MCF 10A (cell line): ENCODE measurements at regions not wholly inside any gene's neighbourhood (a gene's known extent, or its start where the extent isn't known, plus 50 kb on each side); places are given as distances from the start of the nearest gene placed in this dataset.

Source experiments
- BruUV-seq: library from RNA; stranded (reverse); fragments of 400-500 nt; replicated peaks from 2 replicates; lab custom pipeline; 2021; lab: Mats Ljungman, UMichigan
- CTCF ChIA-PET: fragments of 300-600 bp; sonication (Branson Sonifier 250); formaldehyde crosslinking; extraction: SDS; loops from one replicate; lab custom pipeline; 2021; ENCODE audit warnings: antibody characterized with exemption, inconsistent platforms; lab: Yijun Ruan, JAX
- POLR2A ChIA-PET: fragments of 300-600, 350-650 bp; sonication (Branson Sonifier 250); formaldehyde crosslinking; extraction: SDS; loops from one replicate; lab custom pipeline; 2020; ENCODE audit warnings: antibody characterized with exemption, inconsistent platforms; lab: Yijun Ruan, JAX
- DNase-seq: peaks from one replicate; pipeline ENCODE4 v3.0.0-alpha.2; 2018; ENCODE audit not compliant: unreplicated experiment
- H3K27ac Mint-ChIP-seq: one replicate; pipeline ENCODE4 v1.8.0; 2022; ENCODE audit warnings: mild to moderate bottlenecking, low read depth, mixed read lengths; ENCODE audit not compliant: unreplicated experiment
- H3K27me3 Mint-ChIP-seq: one replicate; pipeline ENCODE4 v1.8.0; 2022; ENCODE audit warnings: mixed read lengths; ENCODE audit not compliant: insufficient read depth, unreplicated experiment
- H3K36me3 Mint-ChIP-seq: one replicate; pipeline ENCODE4 v1.8.0; 2022; ENCODE audit warnings: mild to moderate bottlenecking, moderate library complexity, mixed read lengths; ENCODE audit not compliant: insufficient read depth, unreplicated experiment
- H3K4me1 Mint-ChIP-seq: one replicate; pipeline ENCODE4 v1.8.0; 2022; ENCODE audit warnings: mixed read lengths; ENCODE audit not compliant: insufficient read depth, unreplicated experiment
- H3K4me3 Mint-ChIP-seq: one replicate; pipeline ENCODE4 v1.8.0; 2022; ENCODE audit warnings: mild to moderate bottlenecking, moderate library complexity, mixed read lengths; ENCODE audit not compliant: unreplicated experiment
- H3K9me3 Mint-ChIP-seq: one replicate; pipeline ENCODE4 v1.8.0; 2022; ENCODE audit warnings: mixed read lengths; ENCODE audit not compliant: unreplicated experiment
- intact Hi-C: fragments of 100-400 bp; cut with micrococcal nuclease; formaldehyde crosslinking; loops from 2 replicates; pipeline ENCODE4 v1.14.1; 2022
- TF ChIP-seq, protein P1 (sequence below): fragments of 200-600 bp; IDR thresholded peaks from one replicate; pipeline ENCODE4 v1.8.0; 2022; ENCODE audit warnings: antibody characterized with exemption, mild to moderate bottlenecking; ENCODE audit not compliant: unreplicated experiment

DNA sequence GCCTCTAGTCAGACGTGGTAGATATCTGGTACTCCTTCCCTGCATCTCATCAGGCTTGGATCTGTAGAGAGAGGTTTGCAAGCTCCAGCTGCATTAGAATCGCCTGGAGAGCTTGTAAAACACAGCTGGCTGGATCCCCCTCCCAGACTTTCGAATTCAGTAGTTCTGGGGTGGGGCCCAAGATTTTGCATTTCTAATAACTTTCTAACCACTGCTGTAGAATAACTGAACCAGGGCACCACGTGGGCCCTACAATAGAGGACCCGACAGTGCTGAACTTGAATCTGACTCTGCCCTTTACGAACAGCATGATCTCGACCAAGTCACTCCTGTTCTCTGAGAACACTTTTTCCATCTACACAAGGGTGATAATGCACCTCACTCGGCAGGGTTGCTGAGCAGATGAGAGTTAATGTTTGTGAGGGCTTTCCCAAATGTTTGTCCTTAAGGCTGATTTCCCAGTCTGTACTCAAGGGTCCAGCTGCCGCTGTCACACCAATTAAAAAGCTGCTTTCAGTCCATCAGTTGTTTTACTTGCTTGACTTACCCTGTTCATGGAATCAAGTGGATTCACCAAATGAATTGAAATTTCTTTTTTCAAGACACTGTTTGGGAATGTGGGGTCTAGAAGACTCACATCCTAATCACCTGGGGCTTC lies 86.6 kb upstream of the SLC24A4 start:
- Mint-ChIP-seq H3K4me1 (no peaks in the 10 kb centered on the region), H3K27ac (no peak overlapping the region), H3K9me3 (peaks cover 8% of the 10 kb centered on the region), H3K4me3 (no peak overlapping the region), H3K36me3 (no peaks in the 10 kb centered on the region), H3K27me3 (peaks cover 12% of the 10 kb centered on the region)
- no TSS peak for BruUV-seq
- CTCF ChIA-PET: interaction anchor here (0.6 kb wide), 1 partner anchor 477 kb away, joined by 3 read pairs; no protein-coding TSS in a partner anchor
- no peak for DNase-seq
- POLR2A ChIA-PET: no interaction called here
- TF ChIP-seq, protein P1, sequence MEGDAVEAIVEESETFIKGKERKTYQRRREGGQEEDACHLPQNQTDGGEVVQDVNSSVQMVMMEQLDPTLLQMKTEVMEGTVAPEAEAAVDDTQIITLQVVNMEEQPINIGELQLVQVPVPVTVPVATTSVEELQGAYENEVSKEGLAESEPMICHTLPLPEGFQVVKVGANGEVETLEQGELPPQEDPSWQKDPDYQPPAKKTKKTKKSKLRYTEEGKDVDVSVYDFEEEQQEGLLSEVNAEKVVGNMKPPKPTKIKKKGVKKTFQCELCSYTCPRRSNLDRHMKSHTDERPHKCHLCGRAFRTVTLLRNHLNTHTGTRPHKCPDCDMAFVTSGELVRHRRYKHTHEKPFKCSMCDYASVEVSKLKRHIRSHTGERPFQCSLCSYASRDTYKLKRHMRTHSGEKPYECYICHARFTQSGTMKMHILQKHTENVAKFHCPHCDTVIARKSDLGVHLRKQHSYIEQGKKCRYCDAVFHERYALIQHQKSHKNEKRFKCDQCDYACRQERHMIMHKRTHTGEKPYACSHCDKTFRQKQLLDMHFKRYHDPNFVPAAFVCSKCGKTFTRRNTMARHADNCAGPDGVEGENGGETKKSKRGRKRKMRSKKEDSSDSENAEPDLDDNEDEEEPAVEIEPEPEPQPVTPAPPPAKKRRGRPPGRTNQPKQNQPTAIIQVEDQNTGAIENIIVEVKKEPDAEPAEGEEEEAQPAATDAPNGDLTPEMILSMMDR: no peak
- intact Hi-C loops: no loop called here

DNA sequence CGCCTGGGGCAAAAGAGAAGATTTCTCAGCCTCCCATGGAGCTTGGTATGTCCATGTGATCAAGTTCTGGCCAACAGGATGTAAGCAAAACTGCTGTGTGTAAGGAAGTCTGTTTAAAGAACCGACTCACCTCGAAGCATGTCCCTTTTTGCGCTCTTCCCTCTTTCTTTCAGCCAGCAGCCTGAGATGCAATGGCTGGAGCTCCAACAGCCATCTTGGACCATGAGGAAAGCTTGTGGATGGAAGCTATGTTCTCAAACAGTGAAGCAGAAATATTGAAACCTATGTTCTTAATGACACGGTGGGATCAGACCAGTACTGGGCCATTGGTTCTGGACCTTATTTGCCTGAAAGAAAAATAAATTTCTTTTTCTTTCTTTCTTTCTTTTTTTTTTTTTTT lies 82.3 kb upstream of the SLC24A4 start:
- ChIA-PET CTCF (no interaction called here), POLR2A (interaction anchor here (0.6 to 0.9 kb wide), 2 partner anchors 9 to 231 kb away, joined by 3 read pairs; no protein-coding TSS in a partner anchor)

DNA sequence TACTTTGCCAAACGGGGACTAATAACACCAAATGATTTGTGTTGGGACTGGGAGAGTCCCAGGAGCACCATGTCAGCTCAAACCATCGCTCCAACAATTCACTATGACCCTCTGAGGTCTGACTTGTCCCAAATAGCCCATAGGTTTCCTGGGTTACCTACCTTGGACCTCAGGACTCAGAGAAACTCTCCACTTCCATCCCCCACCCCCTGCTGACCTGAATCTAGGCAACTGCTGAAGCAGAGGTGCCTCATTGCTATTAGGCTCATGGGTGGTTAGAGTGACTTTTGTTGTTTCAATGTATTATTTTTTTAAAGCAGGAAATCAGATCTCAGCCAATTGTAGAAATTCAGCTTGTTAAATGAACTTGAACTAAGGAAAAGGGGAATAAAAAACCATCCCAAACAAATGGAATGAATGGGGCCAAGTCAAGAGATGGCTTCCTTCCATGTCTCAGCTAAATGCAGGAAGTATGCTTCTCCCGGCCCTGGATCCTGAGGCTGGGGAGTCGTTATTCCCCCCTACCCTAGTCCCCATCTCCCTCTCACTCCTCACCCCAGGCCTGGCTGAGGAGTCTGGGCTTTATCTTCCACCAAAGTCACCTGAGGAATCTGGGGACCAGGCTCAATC lies 80.9 kb upstream of the SLC24A4 start:
- ChIA-PET CTCF (no interaction called here), POLR2A (interaction anchor here (0.7 kb wide), 1 partner anchor 81 kb away, joined by 3 read pairs; no protein-coding TSS in a partner anchor)
- no peak for DNase-seq
- H3K9me3 Mint-ChIP-seq: peaks cover 29% of the 10 kb centered on the region
- H3K27me3 Mint-ChIP-seq: no peaks in the 10 kb centered on the region
- TF ChIP-seq, protein P1: no peak
- H3K36me3 Mint-ChIP-seq: no peaks in the 10 kb centered on the region
- H3K27ac Mint-ChIP-seq: no peak overlapping the region
- H3K4me3 Mint-ChIP-seq: no peak overlapping the region
- no TSS peak for BruUV-seq
- intact Hi-C loops: no loop called here
- H3K4me1 Mint-ChIP-seq: no peaks in the 10 kb centered on the region

More for the DNA sequence above, 82.3 kb upstream of the SLC24A4 start:
- TF ChIP-seq, protein P1: no peak
- Mint-ChIP-seq H3K27me3 (no peaks in the 10 kb centered on the region), H3K4me1 (no peaks in the 10 kb centered on the region), H3K4me3 (no peak overlapping the region), H3K9me3 (peaks cover 19% of the 10 kb centered on the region), H3K27ac (no peak overlapping the region), H3K36me3 (no peaks in the 10 kb centered on the region)
- intact Hi-C loops: no loop called here
- DNase-seq: no peak
- no TSS peak for BruUV-seq

DNA sequence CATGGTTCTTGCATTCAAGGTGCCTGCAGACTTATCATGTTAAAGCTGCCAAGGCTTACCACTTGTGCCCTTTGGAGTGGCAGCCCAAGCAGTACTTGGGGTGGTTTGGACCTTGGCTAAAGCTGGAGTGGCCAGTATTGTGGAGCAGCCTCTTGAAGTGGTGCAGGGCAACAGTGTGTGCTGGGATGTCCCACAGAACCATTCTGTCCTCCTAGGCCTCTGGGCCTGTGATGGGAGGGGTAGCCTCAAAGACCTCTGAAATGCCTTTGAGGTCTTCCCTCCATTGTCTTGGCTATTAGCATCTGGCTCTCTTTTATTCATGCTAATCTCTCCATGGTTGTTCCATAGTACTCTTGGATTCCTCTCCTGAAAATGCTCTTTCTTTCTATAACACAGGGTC lies 78.2 kb upstream of the SLC24A4 start:
- TF ChIP-seq, protein P1: no peak
- no peak for DNase-seq
- Mint-ChIP-seq H3K27me3 (peaks cover 1% of the 10 kb centered on the region), H3K36me3 (no peaks in the 10 kb centered on the region), H3K4me3 (no peak overlapping the region), H3K27ac (no peak overlapping the region), H3K9me3 (peaks cover 29% of the 10 kb centered on the region), H3K4me1 (no peaks in the 10 kb centered on the region)
- BruUV-seq: no TSS peak
- POLR2A ChIA-PET: no interaction called here
- intact Hi-C loops: no loop called here
- CTCF ChIA-PET: no interaction called here
